Activated naive CD4-positive, alpha-beta T cell treated with anti-CD3 and anti-CD28 coated beads for 36 hours (primary cell): ENCODE measurements at regions not wholly inside any gene's neighbourhood (a gene's known extent, or its start where the extent isn't known, plus 50 kb on each side); places are given as distances from the start of the nearest gene placed in this dataset.

Experiments used
- CTCF ChIA-PET: fragments of 350-600 bp; sonication (Branson Sonifier 250); formaldehyde crosslinking; loops from one replicate; lab custom pipeline; 2021; ENCODE audit warnings: antibody characterized with exemption; lab: Charles Lee
- DNase-seq: peaks from one replicate; pipeline ENCODE4 v3.0.0-alpha.2; 2020
- H3K27ac Mint-ChIP-seq: one replicate; pipeline ENCODE4 v1.8.0; 2021; ENCODE audit warnings: mild to moderate bottlenecking, mixed read lengths
- H3K27me3 Mint-ChIP-seq: one replicate; pipeline ENCODE4 v1.8.0; 2021; ENCODE audit warnings: low read depth, mixed read lengths
- H3K36me3 Mint-ChIP-seq: one replicate; pipeline ENCODE4 v1.8.0; 2021; ENCODE audit warnings: low read depth, mixed read lengths
- H3K4me1 Mint-ChIP-seq: one replicate; pipeline ENCODE4 v1.8.0; 2021; ENCODE audit warnings: low read depth, mixed read lengths
- H3K4me3 Mint-ChIP-seq: one replicate; pipeline ENCODE4 v1.8.0; 2021; ENCODE audit warnings: mild to moderate bottlenecking, moderate library complexity, mixed read lengths
- H3K9me3 Mint-ChIP-seq: one replicate; pipeline ENCODE4 v1.8.0; 2021; ENCODE audit warnings: mixed read lengths
- intact Hi-C: fragments of 100-400 bp; cut with micrococcal nuclease; formaldehyde crosslinking; loops from one replicate; pipeline ENCODE4 v1.15.1; 2023

- no peak overlapping the region for H3K4me3 Mint-ChIP-seq
- no peak overlapping the region for H3K27ac Mint-ChIP-seq
- no peaks in the 10 kb centered on the region for H3K27me3 Mint-ChIP-seq
- CTCF ChIA-PET: no interaction called here
- intact Hi-C loops: no loop called here
- H3K4me1 Mint-ChIP-seq: no peaks in the 10 kb centered on the region
- DNase-seq: no peak
- no peaks in the 10 kb centered on the region for H3K36me3 Mint-ChIP-seq
- H3K9me3 Mint-ChIP-seq: peaks cover 2% of the 10 kb centered on the region
Measured at GRCh38 chr2:21655136-21655535, 531.4 kb downstream of the TDRD15 start.

DNA sequence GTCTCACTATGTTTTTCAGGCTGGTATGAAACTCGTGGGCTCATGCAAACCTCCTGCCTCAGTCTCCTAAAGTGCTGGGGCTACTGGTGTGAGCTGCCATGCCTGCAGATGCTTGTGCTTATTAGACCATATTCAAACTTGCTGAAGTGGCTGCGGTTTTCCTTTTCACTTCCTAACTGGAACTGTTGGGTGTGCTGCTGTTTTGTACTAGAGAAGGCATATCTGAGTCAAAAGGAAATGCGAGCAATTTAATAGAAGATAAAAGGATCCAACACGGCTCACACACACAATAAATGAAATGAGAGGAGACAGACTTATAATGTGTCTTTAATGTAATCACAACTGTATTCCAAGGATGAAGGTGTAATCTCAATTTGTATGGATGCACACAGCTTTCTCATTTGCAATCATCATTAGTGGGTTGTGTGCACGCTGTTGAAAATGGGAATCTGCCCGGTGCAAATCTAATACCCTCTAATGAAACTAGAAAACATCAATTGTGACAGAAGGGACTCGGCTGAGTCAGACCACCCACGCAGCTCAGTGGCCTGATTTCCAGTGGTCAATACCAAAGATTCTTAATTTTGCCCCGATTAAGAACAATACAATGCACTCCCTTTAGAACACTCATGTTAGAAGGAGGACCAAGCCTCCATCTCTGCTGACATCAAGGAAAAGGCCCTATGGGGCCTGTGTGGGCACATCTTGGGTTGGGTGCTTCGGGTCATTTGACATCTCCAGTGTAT lies 532.7 kb downstream of the TDRD15 start:
- Mint-ChIP-seq H3K27ac (no peak overlapping the region), H3K9me3 (peaks cover 8% of the 10 kb centered on the region), H3K27me3 (no peaks in the 10 kb centered on the region), H3K4me3 (no peak overlapping the region), H3K4me1 (no peaks in the 10 kb centered on the region), H3K36me3 (no peaks in the 10 kb centered on the region)
- intact Hi-C loops: no loop called here
- CTCF ChIA-PET: no interaction called here
- no peak for DNase-seq

- no peaks in the 10 kb centered on the region for H3K36me3 Mint-ChIP-seq
- intact Hi-C loops: no loop called here
- no peak for DNase-seq
- CTCF ChIA-PET: no interaction called here
- peaks cover 10% of the 10 kb centered on the region for H3K9me3 Mint-ChIP-seq
- H3K4me3 Mint-ChIP-seq: no peak overlapping the region
- no peaks in the 10 kb centered on the region for H3K27me3 Mint-ChIP-seq
- no peaks in the 10 kb centered on the region for H3K4me1 Mint-ChIP-seq
- H3K27ac Mint-ChIP-seq: no peak overlapping the region
Measured at GRCh38 chr2:21657445-21657844, 533.7 kb downstream of the TDRD15 start.

DNA sequence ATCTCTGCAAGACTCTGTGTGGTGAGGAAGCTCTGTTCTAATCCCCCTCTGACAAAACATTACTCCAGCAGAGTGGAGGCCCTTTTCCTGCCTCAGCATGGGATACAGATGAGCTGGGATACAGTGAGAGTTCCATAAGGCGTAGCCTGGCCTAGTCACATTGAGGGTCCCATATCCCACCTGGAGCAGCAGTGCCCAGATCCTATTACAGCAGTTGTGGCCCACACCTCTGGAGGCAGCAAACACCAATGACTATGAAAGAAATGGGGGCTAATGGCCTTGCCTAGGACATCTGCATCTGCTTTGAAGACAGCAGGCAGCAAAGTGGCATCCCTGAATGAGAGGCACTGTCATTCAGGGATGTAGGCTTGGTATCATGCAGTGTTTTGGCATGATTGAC lies 534.5 kb downstream of the TDRD15 start:
- intact Hi-C loops: no loop called here

GRCh38 chr2:21658907-21659477 lies 535.2 kb downstream of the TDRD15 start:
- Mint-ChIP-seq H3K4me3 (no peak overlapping the region), H3K27ac (no peak overlapping the region), H3K4me1 (no peaks in the 10 kb centered on the region), H3K36me3 (no peaks in the 10 kb centered on the region), H3K9me3 (peaks cover 10% of the 10 kb centered on the region), H3K27me3 (no peaks in the 10 kb centered on the region)
- no peak for DNase-seq
- CTCF ChIA-PET: interaction anchor here (0.5 kb wide), 1 partner anchor 725 kb away, joined by 3 read pairs; no protein-coding TSS in a partner anchor
- intact Hi-C loops: no loop called here

More for the DNA sequence above, 534.5 kb downstream of the TDRD15 start:
- CTCF ChIA-PET: no interaction called here
- no peak for DNase-seq
- Mint-ChIP-seq H3K4me1 (no peaks in the 10 kb centered on the region), H3K36me3 (no peaks in the 10 kb centered on the region), H3K27me3 (no peaks in the 10 kb centered on the region), H3K4me3 (no peak overlapping the region), H3K9me3 (peaks cover 10% of the 10 kb centered on the region), H3K27ac (no peak overlapping the region)

DNA sequence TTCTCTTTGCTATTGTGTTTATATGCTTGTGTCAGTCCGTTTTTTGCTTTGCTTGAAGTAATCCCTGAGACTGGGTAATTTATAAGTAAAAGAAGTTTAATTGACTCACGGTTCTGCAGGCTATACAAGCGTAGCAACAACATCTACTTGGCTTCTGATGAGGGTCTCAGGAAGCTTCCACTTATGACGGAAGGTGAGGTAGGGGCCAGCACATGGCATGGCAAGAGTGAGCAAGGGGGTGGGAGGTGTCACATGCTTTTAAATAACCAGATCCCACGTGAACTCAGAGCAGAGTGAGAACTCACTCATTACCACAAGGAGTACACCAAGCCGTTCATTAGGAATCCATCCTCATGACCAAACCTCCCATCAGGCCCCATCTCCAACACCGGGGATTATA lies 540.3 kb downstream of the TDRD15 start:
- no peak for DNase-seq
- intact Hi-C loops: no loop called here
- Mint-ChIP-seq H3K9me3 (peaks cover 8% of the 10 kb centered on the region), H3K36me3 (no peaks in the 10 kb centered on the region), H3K27ac (no peak overlapping the region), H3K4me3 (no peak overlapping the region), H3K27me3 (no peaks in the 10 kb centered on the region), H3K4me1 (no peaks in the 10 kb centered on the region)
- CTCF ChIA-PET: no interaction called here

GRCh38 chr2:21667638-21668037 lies 543.9 kb downstream of the TDRD15 start:
- CTCF ChIA-PET: no interaction called here
- H3K27ac Mint-ChIP-seq: no peak overlapping the region
- H3K4me1 Mint-ChIP-seq: no peaks in the 10 kb centered on the region
- H3K36me3 Mint-ChIP-seq: no peaks in the 10 kb centered on the region
- no peak for DNase-seq
- no peak overlapping the region for H3K4me3 Mint-ChIP-seq
- intact Hi-C loops: no loop called here
- H3K27me3 Mint-ChIP-seq: no peaks in the 10 kb centered on the region
- H3K9me3 Mint-ChIP-seq: peaks cover 3% of the 10 kb centered on the region

GRCh38 chr2:21668078-21668710 lies 544.4 kb downstream of the TDRD15 start:
- Mint-ChIP-seq H3K4me3 (no peak overlapping the region), H3K9me3 (peaks cover 3% of the 10 kb centered on the region), H3K27ac (no peak overlapping the region), H3K36me3 (no peaks in the 10 kb centered on the region), H3K27me3 (no peaks in the 10 kb centered on the region), H3K4me1 (no peaks in the 10 kb centered on the region)
- DNase-seq: no peak
- intact Hi-C loops: no loop called here
- CTCF ChIA-PET: no interaction called here

DNA sequence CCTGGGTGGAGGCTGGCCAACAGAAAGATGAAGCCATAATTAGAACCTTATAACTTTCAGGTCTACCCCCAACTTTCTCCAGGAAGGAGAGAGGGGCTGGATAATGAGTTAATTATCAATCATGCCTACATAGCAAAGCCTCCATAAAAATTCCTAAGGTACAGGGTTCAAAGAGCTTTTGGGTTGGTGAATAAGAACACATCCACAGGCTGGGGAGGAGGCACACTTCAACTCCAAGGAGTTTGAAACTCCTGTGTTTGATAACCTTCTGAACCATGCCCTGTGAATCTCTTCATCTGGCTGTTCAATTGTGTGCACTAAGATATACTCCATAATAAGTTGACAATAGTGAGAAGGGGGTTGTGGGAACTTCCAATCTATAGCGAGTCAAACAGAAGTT lies 552.3 kb downstream of the TDRD15 start:
- peaks cover 7% of the 10 kb centered on the region for H3K9me3 Mint-ChIP-seq
- CTCF ChIA-PET: no interaction called here
- intact Hi-C loops: no loop called here
- no peak overlapping the region for H3K27ac Mint-ChIP-seq
- H3K4me1 Mint-ChIP-seq: no peaks in the 10 kb centered on the region
- H3K36me3 Mint-ChIP-seq: no peaks in the 10 kb centered on the region
- no peak for DNase-seq
- no peak overlapping the region for H3K4me3 Mint-ChIP-seq
- H3K27me3 Mint-ChIP-seq: no peaks in the 10 kb centered on the region

- intact Hi-C loops: no loop called here
- Mint-ChIP-seq H3K27ac (no peak overlapping the region), H3K9me3 (peaks cover 7% of the 10 kb centered on the region), H3K27me3 (no peaks in the 10 kb centered on the region), H3K4me3 (no peak overlapping the region), H3K4me1 (no peaks in the 10 kb centered on the region), H3K36me3 (no peaks in the 10 kb centered on the region)
- DNase-seq: no peak
- CTCF ChIA-PET: no interaction called here
Measured at GRCh38 chr2:21676676-21677075, 552.9 kb downstream of the TDRD15 start.

DNA sequence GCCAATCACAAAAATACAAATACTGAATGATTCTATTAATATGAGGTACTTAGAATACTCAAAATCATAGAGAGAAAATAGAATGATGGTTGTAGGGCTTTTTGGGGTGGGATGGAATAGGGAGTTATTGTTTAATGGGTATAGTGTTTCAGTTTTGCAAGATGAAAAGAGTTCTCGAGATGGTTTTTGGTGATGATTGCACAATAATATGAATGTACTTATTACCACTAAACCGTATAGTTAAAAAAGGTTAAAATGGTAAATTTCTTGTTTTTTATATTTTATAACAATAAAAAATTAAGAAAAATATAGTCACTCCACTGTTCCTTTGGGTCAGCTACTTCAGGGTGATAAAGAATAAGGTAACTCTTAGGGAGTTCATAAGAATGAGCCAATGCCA lies 560.1 kb downstream of the TDRD15 start:
- Mint-ChIP-seq H3K4me1 (no peaks in the 10 kb centered on the region), H3K27ac (no peak overlapping the region), H3K27me3 (no peaks in the 10 kb centered on the region), H3K9me3 (peaks cover 6% of the 10 kb centered on the region), H3K4me3 (no peak overlapping the region), H3K36me3 (no peaks in the 10 kb centered on the region)
- no peak for DNase-seq
- intact Hi-C loops: no loop called here
- CTCF ChIA-PET: no interaction called here

GRCh38 chr2:21687589-21687988 lies 563.8 kb downstream of the TDRD15 start:
- CTCF ChIA-PET: no interaction called here
- no peak overlapping the region for H3K27ac Mint-ChIP-seq
- H3K27me3 Mint-ChIP-seq: no peaks in the 10 kb centered on the region
- H3K9me3 Mint-ChIP-seq: peaks cover 2% of the 10 kb centered on the region
- no peak for DNase-seq
- H3K36me3 Mint-ChIP-seq: no peaks in the 10 kb centered on the region
- intact Hi-C loops: no loop called here
- H3K4me1 Mint-ChIP-seq: no peaks in the 10 kb centered on the region
- no peak overlapping the region for H3K4me3 Mint-ChIP-seq

DNA sequence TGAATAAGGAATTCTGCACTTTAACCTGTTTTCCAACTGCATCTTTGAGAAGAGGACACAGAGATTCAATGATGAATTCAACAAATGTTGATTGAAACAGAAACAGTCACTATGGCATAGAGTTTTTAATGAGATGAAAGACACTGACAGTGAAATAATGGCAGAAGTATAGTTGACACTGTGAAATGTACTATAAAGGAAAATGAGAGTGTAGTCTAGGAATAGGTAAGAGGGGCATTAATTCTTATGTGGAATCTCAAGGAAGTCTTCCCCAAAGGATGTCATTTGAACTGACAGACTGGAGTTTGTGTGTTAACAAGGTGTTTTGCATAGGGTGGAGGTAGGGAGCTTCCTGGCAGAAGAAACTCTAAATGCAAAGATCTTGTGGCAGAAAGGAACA lies 566.2 kb downstream of the TDRD15 start:
- no peak for DNase-seq
- intact Hi-C loops: no loop called here
- Mint-ChIP-seq H3K9me3 (no peaks in the 10 kb centered on the region), H3K4me3 (no peak overlapping the region), H3K4me1 (no peaks in the 10 kb centered on the region), H3K27me3 (no peaks in the 10 kb centered on the region), H3K27ac (no peak overlapping the region), H3K36me3 (no peaks in the 10 kb centered on the region)
- CTCF ChIA-PET: no interaction called here
